ENCODE measurements at regions not wholly inside any gene's neighbourhood (a gene's known extent, or its start where the extent isn't known, plus 50 kb on each side); places are given as distances from the start of the nearest gene placed in this dataset.

- no peak for TF ChIP-seq NFIC (IDR thresholded peaks at IDR 0.05; ENCODE audit: low read depth, low read length)
- TF ChIP-seq SKIL (IDR thresholded peaks at IDR 0.05; ENCODE audit: low read depth, poor library complexity, severe bottlenecking) = no peak
Observed at GRCh38 chr15:46956881-46957280, 760.4 kb upstream of the SEMA6D start (continued).

- ChIA-PET RAD21 (ENCODE audit: unreplicated experiment) (no interaction called here), CTCF (no interaction called here)
- no peak for TF ChIP-seq KLF5 (IDR thresholded peaks at IDR 0.05; ENCODE audit: partially characterized antibody)
- TF ChIP-seq SKIL (IDR thresholded peaks at IDR 0.05; ENCODE audit: low read depth, poor library complexity, severe bottlenecking) = no peak
- TF ChIP-seq, protein P1, sequence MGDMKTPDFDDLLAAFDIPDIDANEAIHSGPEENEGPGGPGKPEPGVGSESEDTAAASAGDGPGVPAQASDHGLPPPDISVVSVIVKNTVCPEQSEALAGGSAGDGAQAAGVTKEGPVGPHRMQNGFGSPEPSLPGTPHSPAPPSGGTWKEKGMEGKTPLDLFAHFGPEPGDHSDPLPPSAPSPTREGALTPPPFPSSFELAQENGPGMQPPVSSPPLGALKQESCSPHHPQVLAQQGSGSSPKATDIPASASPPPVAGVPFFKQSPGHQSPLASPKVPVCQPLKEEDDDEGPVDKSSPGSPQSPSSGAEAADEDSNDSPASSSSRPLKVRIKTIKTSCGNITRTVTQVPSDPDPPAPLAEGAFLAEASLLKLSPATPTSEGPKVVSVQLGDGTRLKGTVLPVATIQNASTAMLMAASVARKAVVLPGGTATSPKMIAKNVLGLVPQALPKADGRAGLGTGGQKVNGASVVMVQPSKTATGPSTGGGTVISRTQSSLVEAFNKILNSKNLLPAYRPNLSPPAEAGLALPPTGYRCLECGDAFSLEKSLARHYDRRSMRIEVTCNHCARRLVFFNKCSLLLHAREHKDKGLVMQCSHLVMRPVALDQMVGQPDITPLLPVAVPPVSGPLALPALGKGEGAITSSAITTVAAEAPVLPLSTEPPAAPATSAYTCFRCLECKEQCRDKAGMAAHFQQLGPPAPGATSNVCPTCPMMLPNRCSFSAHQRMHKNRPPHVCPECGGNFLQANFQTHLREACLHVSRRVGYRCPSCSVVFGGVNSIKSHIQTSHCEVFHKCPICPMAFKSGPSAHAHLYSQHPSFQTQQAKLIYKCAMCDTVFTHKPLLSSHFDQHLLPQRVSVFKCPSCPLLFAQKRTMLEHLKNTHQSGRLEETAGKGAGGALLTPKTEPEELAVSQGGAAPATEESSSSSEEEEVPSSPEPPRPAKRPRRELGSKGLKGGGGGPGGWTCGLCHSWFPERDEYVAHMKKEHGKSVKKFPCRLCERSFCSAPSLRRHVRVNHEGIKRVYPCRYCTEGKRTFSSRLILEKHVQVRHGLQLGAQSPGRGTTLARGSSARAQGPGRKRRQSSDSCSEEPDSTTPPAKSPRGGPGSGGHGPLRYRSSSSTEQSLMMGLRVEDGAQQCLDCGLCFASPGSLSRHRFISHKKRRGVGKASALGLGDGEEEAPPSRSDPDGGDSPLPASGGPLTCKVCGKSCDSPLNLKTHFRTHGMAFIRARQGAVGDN (IDR thresholded peaks at IDR 0.05) = no peak
- TF ChIP-seq, protein P2, sequence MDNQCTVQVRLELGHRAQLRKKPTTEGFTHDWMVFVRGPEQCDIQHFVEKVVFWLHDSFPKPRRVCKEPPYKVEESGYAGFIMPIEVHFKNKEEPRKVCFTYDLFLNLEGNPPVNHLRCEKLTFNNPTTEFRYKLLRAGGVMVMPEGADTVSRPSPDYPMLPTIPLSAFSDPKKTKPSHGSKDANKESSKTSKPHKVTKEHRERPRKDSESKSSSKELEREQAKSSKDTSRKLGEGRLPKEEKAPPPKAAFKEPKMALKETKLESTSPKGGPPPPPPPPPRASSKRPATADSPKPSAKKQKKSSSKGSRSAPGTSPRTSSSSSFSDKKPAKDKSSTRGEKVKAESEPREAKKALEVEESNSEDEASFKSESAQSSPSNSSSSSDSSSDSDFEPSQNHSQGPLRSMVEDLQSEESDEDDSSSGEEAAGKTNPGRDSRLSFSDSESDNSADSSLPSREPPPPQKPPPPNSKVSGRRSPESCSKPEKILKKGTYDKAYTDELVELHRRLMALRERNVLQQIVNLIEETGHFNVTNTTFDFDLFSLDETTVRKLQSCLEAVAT (IDR thresholded peaks at IDR 0.05) = no peak
- no peak for TF ChIP-seq CHD4 (IDR thresholded peaks at IDR 0.05)
- no peak for TF ChIP-seq ATF2 (IDR thresholded peaks at IDR 0.05; ENCODE audit: low read length)
- TF ChIP-seq CREM (IDR thresholded peaks at IDR 0.05; ENCODE audit: low read depth) = no peak
- no peak for TF ChIP-seq SMAD5 (IDR thresholded peaks at IDR 0.05; ENCODE audit: low read depth)
- TF ChIP-seq TCF12 (IDR thresholded peaks at IDR 0.05; ENCODE audit: low read depth, low read length) = no peak
- TF ChIP-seq MXI1 (IDR thresholded peaks at IDR 0.05; ENCODE audit: low read depth, low read length) = no peak
- TF ChIP-seq CBFB (IDR thresholded peaks at IDR 0.05; ENCODE audit: low read depth) = no peak
Observed at GRCh38 chr15:46960581-46960980, 756.7 kb upstream of the SEMA6D start.

More at GRCh38 chr15:46960581-46960980, 756.7 kb upstream of the SEMA6D start:
- Histone ChIP-seq H3K27me3 (replicated peaks in 1 of 2; ENCODE audit: control insufficient read depth in 2 of 2, insufficient read depth in 2 of 2, low read length in 1 of 2) (no peaks in the 10 kb centered on the region), H3K79me2 (ENCODE audit: control insufficient read depth, insufficient read depth, low read length) (no peaks in the 10 kb centered on the region), H3K36me3 (ENCODE audit: control insufficient read depth in 2 of 2, insufficient read depth in 2 of 2, low read length in 1 of 2) (no peaks in the 10 kb centered on the region), H3K4me2 (ENCODE audit: control insufficient read depth, insufficient read depth) (no peak overlapping the region), H3K4me1 (ENCODE audit: control insufficient read depth, insufficient read depth, low read length) (no peaks in the 10 kb centered on the region), H3K4me3 (no peak overlapping the region), H3K9me3 (replicated peaks; ENCODE audit: control insufficient read depth, insufficient read depth, low read length) (no peaks in the 10 kb centered on the region; the same call in 1 of the 3 replicates), H3K27ac (ENCODE audit: control insufficient read depth, insufficient read depth) (no peak overlapping the region), H4K20me1 (ENCODE audit: control insufficient read depth, insufficient read depth) (no peaks in the 10 kb centered on the region), H2AFZ (ENCODE audit: control insufficient read depth, low read depth, low read length) (no peak overlapping the region), H3K9ac (ENCODE audit: control insufficient read depth, insufficient read depth, low read length) (no peak overlapping the region)
- ATAC-seq = no peak
- in situ Hi-C loops (cut with MboI) = no loop called here
- no peak for DNase-seq (ENCODE audit: low read depth, low spot score)
- SMC1A ChIA-PET (ENCODE audit: uncharacterized antibody, unreplicated experiment) = no interaction called here
- no TSS peak for BruUV-seq (replicated peaks)
- intact Hi-C loops (cut with micrococcal nuclease; ENCODE audit: unreplicated experiment) = no loop called here
- no peak for FAIRE-seq
- WGBS (ENCODE audit: insufficient coverage, insufficient replicate concordance, low lambda C conversion rate, missing lambda C conversion rate) = 81% methylated on average over 3 of the region's 3 CpGs
- POLR2A ChIA-PET = no interaction called here

Measured in GM12878 (cell line).